ENCODE measurements at regions not wholly inside any gene's neighbourhood (a gene's known extent, or its start where the extent isn't known, plus 50 kb on each side); places are given as distances from the start of the nearest gene placed in this dataset.
"Not testable (repeated sequence)": the region's sequence is repeated elsewhere in the genome, so short reads cannot be mapped to it uniquely, and the experiment has no call there.

- DNase-seq: not testable (repeated sequence)
Measured at GRCh38 chr17:71617767-71618166, 503.1 kb upstream of the SOX9 start.

- DNase-seq: no peak
Measured at GRCh38 chr17:71625330-71625729, 495.5 kb upstream of the SOX9 start.

GRCh38 chr17:71628306-71628705 lies 492.5 kb upstream of the SOX9 start:
- no peak for DNase-seq

- no peak for DNase-seq
Measured at GRCh38 chr17:71631483-71631882, 489.3 kb upstream of the SOX9 start.

- no peak for DNase-seq
Measured at GRCh38 chr17:71632328-71632727, 488.5 kb upstream of the SOX9 start.

GRCh38 chr17:71633391-71633849 lies 487.4 kb upstream of the SOX9 start:
- DNase-seq: no peak

- no peak for DNase-seq
Measured at GRCh38 chr17:71634376-71634775, 486.4 kb upstream of the SOX9 start.

- no peak for DNase-seq
Measured at GRCh38 chr17:71635187-71635586, 485.6 kb upstream of the SOX9 start.

GRCh38 chr17:71636644-71637043 lies 484.2 kb upstream of the SOX9 start:
- no peak for DNase-seq

GRCh38 chr17:71638668-71639067 lies 482.2 kb upstream of the SOX9 start:
- no peak for DNase-seq

GRCh38 chr17:71639865-71640264 lies 481.0 kb upstream of the SOX9 start:
- no peak for DNase-seq

GRCh38 chr17:71646890-71647289 lies 473.9 kb upstream of the SOX9 start:
- not testable (repeated sequence) for DNase-seq

GRCh38 chr17:71648342-71648741 lies 472.5 kb upstream of the SOX9 start:
- not testable (repeated sequence) for DNase-seq

GRCh38 chr17:71649941-71650350 lies 470.9 kb upstream of the SOX9 start:
- no peak for DNase-seq

- no peak for DNase-seq
Measured at GRCh38 chr17:71655542-71655941, 465.3 kb upstream of the SOX9 start.

- DNase-seq: no peak
Measured at GRCh38 chr17:71656964-71657858, 463.6 kb upstream of the SOX9 start.

- DNase-seq: no peak
Measured at GRCh38 chr17:71658996-71659395, 461.8 kb upstream of the SOX9 start.

GRCh38 chr17:71664861-71665260 lies 456.0 kb upstream of the SOX9 start:
- no peak for DNase-seq

- no peak for DNase-seq
Measured at GRCh38 chr17:71666047-71666446, 454.8 kb upstream of the SOX9 start.

GRCh38 chr17:71667661-71668060 lies 453.2 kb upstream of the SOX9 start:
- no peak for DNase-seq

GRCh38 chr17:71668807-71669206 lies 452.0 kb upstream of the SOX9 start:
- no peak for DNase-seq

- DNase-seq: no peak
Measured at GRCh38 chr17:71677439-71677838, 443.4 kb upstream of the SOX9 start.

- DNase-seq: no peak
Measured at GRCh38 chr17:71679832-71680231, 441.0 kb upstream of the SOX9 start.

GRCh38 chr17:71681427-71682173 lies 439.2 kb upstream of the SOX9 start:
- DNase-seq: no peak
